IPS-20b (cell line): ENCODE measurements at regions not wholly inside any gene's neighbourhood (a gene's known extent, or its start where the extent isn't known, plus 50 kb on each side); places are given as distances from the start of the nearest gene placed in this dataset.

Experiments used
- H3K27ac ChIP-seq: one replicate; pipeline ENCODE4 v1.5.1; 2013; ENCODE audit warnings: low read length
- H3K27me3 ChIP-seq: 2 replicates; pipeline ENCODE4 v1.6.1; 2013; ENCODE audit warnings: mild to moderate bottlenecking, low read length, inconsistent platforms; ENCODE audit not compliant: insufficient read depth
- H3K36me3 ChIP-seq: 2 replicates; pipeline ENCODE4 v1.6.1; 2013; ENCODE audit warnings: low read depth, mild to moderate bottlenecking, inconsistent platforms, low read length, moderate library complexity; ENCODE audit not compliant: insufficient read depth
- H3K4me1 ChIP-seq: 2 replicates; pipeline ENCODE4 v1.6.1; 2013; ENCODE audit warnings: mild to moderate bottlenecking, control low read depth, inconsistent platforms, low read length, moderate library complexity; ENCODE audit not compliant: insufficient read depth
- H3K4me3 ChIP-seq: 2 replicates; pipeline ENCODE4 v1.5.1; 2013; ENCODE audit warnings: mild to moderate bottlenecking, low read length, inconsistent platforms
- H3K9ac ChIP-seq: 2 replicates; pipeline ENCODE4 v1.6.1; 2013; ENCODE audit warnings: low read depth, mild to moderate bottlenecking, inconsistent platforms, low read length, moderate library complexity
- H3K9me3 ChIP-seq: 2 replicates; pipeline ENCODE4 v1.6.1; 2013; ENCODE audit warnings: mild to moderate bottlenecking, low read depth, low read length, inconsistent platforms; ENCODE audit not compliant: insufficient read depth

DNA sequence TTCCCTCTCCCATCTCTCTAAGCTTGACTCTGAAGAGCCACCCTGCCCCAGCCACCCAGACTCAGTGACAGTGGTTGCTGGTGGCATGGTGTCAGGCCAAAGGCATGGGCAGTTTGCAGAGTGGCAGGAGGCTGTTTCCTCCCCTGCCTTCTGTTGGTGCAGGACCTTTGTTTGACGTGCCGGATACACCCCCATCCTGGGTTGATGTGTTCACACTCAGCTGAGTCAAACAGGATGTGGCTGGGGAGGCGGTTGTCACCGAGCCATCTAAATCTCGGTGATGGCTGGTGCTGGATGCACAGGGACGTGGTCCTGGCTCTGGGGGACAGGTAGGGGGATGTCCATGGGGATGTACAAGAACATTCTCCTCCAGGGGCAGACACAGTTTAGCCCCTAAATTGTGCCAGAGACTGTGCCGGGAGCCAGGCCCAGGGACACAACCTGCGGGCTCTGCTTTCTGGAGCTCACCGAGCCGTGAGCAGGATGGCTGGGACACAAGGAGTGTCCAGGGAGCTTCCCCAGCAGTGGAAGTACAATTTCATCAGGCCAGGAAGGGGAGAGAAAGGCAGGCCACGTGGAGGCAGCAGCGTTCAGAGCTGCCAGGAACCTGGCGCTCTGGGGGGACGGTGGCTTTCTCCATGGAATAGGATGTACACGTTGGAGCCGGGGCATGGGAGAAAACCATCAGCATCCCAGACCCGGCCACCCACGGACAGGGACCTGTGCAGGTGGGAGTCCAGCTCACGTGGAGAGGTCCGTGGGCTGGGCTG, 264.2 kb downstream of the SEC14L1 start:
- H3K27ac ChIP-seq, result no peak overlapping the region
- H3K27me3 ChIP-seq, result no peaks in the 10 kb centered on the region
- no peaks in the 10 kb centered on the region for H3K9me3 ChIP-seq
- H3K4me3 ChIP-seq, result no peak overlapping the region
- peaks cover 26% of the 10 kb centered on the region; the same call in 1 of the 2 replicates for H3K36me3 ChIP-seq
- no peak overlapping the region for H3K9ac ChIP-seq
- H3K4me1 ChIP-seq, result peaks cover 12% of the 10 kb centered on the region; the same call in 1 of the 2 replicates

DNA sequence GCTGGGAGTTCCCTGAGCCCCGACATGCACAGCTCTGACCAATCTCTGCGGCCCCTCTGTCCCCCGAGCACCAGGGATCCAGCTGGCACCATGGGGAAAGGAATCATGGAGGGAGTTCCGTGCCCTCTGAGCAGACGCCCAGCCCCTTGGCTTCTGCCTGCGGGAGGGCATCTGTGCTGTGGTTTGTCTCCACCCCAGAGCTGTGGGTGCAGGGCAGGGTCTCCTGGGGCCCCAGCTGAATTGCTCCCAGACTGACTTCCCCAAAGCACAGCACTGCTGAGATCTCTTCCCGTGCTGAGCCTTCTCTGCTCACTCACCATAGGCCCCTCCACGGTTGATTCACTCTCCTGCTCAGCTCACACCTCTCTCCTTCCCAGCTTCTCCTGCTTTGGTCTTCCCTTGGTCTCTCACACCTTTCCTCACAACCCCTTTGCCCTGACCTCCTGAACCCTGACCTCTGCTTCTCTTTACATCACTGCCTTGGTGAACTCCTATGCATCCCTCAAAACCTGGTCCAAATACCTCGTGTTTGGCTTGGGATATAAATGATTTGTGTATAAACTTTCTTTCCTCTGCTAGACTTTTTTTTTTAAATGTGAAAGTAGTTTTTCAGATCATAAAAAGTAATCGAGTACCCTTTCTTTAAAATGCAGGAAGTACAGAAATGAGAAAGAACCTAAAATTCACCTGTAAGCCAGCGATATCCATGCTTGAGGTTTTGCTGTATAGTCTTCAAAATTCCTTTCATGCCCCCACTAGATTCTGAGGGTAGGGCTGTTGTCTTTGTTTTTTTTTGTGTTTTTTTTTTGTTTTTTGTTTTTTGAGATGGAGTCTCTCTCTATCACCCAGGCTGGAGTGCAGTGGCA, 265.3 kb downstream of the SEC14L1 start:
- Histone ChIP-seq H3K4me3 (no peak overlapping the region), H3K9ac (no peak overlapping the region), H3K9me3 (no peaks in the 10 kb centered on the region), H3K27me3 (no peaks in the 10 kb centered on the region), H3K36me3 (peaks cover 26% of the 10 kb centered on the region; the same call in 1 of the 2 replicates), H3K27ac (no peak overlapping the region), H3K4me1 (peaks cover 5% of the 10 kb centered on the region; the same call in 1 of the 2 replicates)

DNA sequence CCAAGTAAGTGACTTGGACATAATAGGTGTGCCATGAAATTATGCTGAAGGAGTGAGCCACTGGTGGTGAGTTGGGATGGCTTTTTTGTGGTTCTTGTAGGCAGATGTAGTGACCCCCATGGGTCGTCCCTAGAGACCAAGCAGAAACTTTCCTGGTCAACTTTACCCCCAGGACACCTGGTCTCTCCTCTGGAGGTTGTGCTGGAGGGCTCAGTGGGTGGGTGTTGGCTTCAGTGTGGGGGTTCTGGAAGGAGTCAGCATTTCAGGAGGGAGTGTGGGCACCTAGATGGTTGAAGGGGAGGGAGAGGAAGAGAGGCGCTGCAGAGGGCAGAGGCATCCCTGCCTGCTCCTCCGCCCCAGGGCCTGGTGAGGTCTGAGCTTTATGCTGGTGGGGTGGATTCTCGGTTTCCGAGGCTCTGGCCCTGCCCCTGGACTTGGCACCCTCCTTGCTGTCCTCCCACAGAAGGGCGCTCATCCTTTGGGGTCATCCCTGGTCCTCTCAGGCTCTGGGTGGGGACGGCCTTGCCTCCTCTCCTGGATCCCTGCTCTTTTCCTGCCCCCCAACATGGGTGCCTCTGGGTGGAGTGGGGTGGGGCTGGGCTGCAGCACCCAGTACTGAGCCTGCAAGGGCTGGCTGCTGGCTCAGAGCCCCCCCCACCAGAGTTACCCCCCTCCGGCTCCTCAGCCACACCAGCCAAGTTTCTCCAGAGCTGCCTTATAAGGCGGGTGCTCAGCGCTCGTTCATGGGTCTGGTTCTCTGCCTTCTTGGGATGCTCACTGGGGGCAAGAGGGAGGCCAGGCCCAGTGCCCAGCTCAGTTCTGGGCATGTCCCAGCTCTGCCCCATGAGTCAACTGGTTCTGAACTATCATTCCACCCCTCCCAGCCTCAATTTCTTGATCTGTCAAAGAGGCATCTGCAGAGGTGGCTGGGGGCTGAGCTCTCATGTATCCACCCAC, 266.8 kb downstream of the SEC14L1 start:
- H3K4me3 ChIP-seq, result no peak overlapping the region

DNA sequence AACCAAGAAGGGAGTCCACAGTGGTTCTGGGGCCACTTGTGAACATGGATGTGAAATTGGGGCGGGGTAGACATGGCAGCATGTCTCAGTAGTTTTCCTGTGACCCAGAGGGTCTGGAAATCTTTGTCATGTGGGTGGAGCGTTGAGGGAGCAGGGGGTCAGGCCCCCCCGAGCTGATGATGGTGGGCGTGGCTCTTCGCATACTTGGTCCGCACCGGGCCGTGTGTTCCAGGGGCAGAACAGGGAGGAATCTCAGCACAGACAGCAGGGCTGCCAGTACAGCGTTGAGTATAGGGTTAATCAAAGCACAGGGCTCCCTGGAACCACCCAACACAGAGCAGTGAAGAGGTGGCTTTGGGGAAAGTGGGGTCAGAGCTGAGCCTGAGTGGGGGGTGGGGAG, 267.5 kb downstream of the SEC14L1 start:
- Histone ChIP-seq H3K9ac (no peak overlapping the region; the same call in 1 of the 2 replicates), H3K27me3 (no peaks in the 10 kb centered on the region), H3K27ac (no peak overlapping the region), H3K4me1 (peaks cover 5% of the 10 kb centered on the region; the same call in 1 of the 2 replicates), H3K36me3 (peaks cover 9% of the 10 kb centered on the region; the same call in 1 of the 2 replicates), H3K4me3 (no peak overlapping the region), H3K9me3 (no peaks in the 10 kb centered on the region)

More for the DNA sequence above, 266.8 kb downstream of the SEC14L1 start:
- Histone ChIP-seq H3K36me3 (peaks cover 16% of the 10 kb centered on the region; the same call in 1 of the 2 replicates), H3K4me1 (peaks cover 5% of the 10 kb centered on the region; the same call in 1 of the 2 replicates), H3K27me3 (no peaks in the 10 kb centered on the region), H3K27ac (no peak overlapping the region), H3K9ac (no peak overlapping the region), H3K9me3 (no peaks in the 10 kb centered on the region)

DNA sequence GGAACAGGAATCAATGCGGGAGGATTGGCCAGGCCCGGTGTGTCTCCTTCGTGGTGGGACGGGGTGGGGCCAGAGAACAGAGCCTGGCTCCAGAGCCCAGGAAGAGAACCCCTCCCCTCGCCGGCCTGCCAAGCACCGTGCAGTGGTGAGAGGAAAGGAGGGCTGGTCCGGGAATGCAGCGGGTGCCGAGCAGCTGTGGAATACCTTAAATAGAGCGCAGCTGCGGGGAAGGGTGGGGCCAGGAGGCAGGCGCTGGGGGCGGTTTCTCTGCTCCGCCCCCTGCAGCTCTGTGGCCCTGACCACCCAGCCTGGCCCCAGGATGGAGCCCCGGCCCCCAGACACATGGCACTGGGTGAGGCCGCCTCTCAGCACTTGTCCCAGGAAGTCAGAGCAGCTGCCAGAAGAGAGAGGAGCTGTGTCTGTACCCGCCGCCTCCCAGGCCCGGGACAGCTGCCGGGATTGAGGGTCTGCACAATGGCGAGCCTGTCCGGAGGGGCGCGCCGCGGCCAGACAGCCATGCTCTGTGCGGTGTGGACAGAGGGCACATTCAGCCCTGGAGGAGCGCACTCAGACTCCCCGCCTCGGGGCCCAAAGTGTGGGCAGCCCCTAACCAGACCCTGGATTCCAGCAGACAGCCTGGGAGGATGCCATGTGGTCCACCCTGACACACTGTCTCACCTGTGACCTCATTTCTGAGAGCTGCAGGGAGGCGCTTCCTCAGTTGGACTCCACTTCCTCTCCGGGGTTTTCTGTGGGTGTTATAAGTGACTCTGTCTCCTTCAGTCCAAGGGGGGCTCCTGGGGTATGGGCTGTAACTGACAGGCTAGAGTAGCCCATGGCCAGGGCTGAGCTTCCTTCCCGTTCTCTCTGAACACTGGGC, 268.8 kb downstream of the SEC14L1 start:
- H3K4me3 ChIP-seq, result no peak overlapping the region
- H3K36me3 ChIP-seq, result no peaks in the 10 kb centered on the region
- H3K9me3 ChIP-seq, result no peaks in the 10 kb centered on the region
- peaks cover 5% of the 10 kb centered on the region; the same call in 1 of the 2 replicates for H3K4me1 ChIP-seq
- H3K27me3 ChIP-seq, result no peaks in the 10 kb centered on the region
- H3K27ac ChIP-seq, result no peak overlapping the region
- H3K9ac ChIP-seq, result no peak overlapping the region

DNA sequence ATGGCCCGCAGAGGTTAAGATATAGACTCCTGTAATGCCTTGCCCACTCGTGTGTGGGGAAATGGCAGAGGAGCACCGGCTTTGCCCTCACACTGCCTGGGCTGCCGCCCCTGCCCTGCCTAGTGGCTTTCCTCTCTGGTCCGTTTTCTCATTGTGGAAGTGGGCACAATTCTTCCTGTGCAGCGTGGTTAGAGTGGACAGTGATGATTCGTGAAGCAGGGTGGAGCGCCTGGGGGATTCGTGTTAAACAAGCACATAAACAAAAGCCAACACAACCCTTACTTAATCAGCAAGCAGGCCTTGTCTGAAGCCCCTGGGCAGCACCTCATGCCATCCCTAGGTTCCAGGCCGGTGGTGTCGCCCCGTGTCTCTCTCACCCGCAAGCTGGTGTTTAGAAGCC, 269.7 kb downstream of the SEC14L1 start:
- Histone ChIP-seq H3K9me3 (no peaks in the 10 kb centered on the region), H3K36me3 (no peaks in the 10 kb centered on the region), H3K9ac (no peak overlapping the region), H3K27me3 (no peaks in the 10 kb centered on the region), H3K27ac (no peak overlapping the region), H3K4me1 (peaks cover 5% of the 10 kb centered on the region; the same call in 1 of the 2 replicates), H3K4me3 (no peak overlapping the region)

DNA sequence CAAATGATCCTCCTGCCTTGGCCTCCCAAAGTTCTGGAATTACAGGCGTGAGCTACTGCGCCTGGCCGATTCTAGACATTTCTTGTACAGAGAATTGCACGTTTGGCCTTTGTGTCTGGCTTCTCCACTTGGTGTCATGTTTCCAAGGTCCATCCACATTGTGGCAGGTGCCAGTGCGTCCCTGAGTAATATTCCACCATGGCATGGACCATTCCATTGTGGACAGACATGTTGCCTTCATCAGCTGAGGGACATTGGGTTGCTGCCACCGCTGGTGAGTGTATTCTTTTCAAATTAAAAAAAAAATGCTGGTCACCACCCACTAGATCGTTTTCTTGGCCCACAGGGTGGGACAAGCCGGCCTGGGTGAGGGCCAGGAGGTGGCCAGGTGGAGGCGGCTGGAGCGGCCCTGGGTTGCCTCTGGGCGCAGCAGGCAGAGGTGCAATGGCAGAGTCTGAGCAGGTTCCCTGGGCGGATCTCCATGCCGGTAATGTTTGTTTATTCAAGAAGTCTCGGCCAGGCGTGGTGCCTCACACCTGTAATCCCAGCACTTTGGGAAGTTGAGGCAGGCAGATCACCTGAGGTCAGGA, 274.1 kb downstream of the SEC14L1 start:
- Histone ChIP-seq H3K4me1 (peaks cover 11% of the 10 kb centered on the region; the same call in 1 of the 2 replicates), H3K27ac (no peak overlapping the region), H3K9me3 (no peaks in the 10 kb centered on the region), H3K36me3 (no peaks in the 10 kb centered on the region), H3K9ac (no peak overlapping the region), H3K27me3 (no peaks in the 10 kb centered on the region), H3K4me3 (no peak overlapping the region)

DNA sequence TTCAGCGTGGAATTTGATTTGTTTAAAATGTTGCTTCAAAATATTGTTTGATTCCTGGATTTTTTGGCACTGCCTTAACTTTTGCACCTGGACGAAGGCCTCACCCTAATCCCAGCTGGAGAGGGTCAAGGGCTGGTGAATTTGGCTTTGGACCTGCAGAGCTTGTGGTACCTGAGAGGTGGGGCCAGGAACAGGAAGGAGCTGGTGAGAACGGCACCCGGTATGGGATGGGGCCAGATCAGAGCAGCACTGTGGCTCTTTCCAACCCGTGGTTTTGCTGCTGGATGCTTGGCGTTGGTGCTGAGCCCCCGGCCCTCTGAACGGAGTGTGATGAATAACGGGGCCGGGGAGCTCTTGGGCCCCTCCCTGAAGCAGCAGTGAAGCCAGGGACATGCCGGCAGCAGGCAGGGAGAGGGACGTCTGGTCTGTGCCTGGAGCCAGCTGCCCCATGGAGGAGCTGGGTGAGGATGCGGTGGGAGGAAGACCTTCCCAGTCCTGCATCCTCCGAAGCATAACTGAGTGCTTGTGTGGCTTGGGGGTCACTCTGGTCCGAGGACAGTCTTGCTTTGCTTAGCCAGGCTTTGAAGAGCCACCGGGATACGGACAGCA, 275.4 kb downstream of the SEC14L1 start:
- no peaks in the 10 kb centered on the region for H3K27me3 ChIP-seq
- H3K4me3 ChIP-seq, result no peak overlapping the region
- peaks cover 23% of the 10 kb centered on the region for H3K4me1 ChIP-seq
- H3K9me3 ChIP-seq, result no peaks in the 10 kb centered on the region
- no peak overlapping the region; the same call in 1 of the 2 replicates for H3K9ac ChIP-seq
- no peak overlapping the region for H3K27ac ChIP-seq
- H3K36me3 ChIP-seq, result no peaks in the 10 kb centered on the region

DNA sequence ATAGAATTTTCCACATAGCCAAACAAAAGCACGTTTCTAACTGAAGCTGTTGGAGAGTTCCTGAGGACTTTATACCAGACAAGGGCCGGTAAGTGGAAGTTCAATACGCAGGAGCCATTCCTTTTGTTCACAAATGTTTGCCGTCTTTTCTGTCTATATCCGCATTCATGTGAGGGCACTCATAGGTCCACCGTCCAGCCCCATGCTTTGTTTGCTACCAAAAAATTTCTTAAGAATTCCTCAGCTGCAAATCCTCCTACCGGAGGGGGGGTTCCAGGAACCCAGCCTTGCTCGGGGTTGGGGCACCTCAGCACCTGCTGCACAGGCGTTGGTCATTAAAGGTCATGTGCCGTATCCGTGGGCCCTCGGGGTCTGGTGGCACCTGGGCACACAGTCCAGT, 276.8 kb downstream of the SEC14L1 start:
- H3K27me3 ChIP-seq, result no peaks in the 10 kb centered on the region
- no peak overlapping the region for H3K9ac ChIP-seq
- no peak overlapping the region for H3K27ac ChIP-seq
- no peaks in the 10 kb centered on the region for H3K36me3 ChIP-seq
- no peaks in the 10 kb centered on the region for H3K9me3 ChIP-seq
- H3K4me3 ChIP-seq, result no peak overlapping the region
- H3K4me1 ChIP-seq, result peaks cover 29% of the 10 kb centered on the region

DNA sequence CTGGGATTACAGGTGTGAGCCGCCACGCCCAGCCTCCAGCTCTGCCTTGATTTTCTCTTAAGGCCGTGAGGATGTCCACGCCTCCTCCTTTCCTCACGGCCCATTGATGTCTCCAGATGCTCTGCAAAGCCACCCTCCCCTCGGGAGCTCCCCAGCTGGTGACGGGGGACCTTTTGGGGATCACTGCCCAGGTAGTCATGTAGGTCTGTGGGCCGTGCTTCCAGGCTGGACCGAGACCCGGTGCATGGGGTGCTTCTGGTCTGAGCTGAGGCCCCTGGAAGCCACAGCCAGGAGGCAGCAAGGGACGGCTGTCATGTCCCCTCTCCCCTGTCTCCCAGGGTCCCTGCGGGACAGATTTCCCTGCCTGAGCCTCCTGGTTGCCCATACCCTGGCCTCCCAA, 277.8 kb downstream of the SEC14L1 start:
- H3K4me3 ChIP-seq, result no peak overlapping the region
- H3K36me3 ChIP-seq, result no peaks in the 10 kb centered on the region
- H3K4me1 ChIP-seq, result peaks cover 29% of the 10 kb centered on the region
- no peak overlapping the region for H3K9ac ChIP-seq
- H3K27me3 ChIP-seq, result no peaks in the 10 kb centered on the region
- no peak overlapping the region for H3K27ac ChIP-seq
- no peaks in the 10 kb centered on the region for H3K9me3 ChIP-seq
